Ovary (tissue), 7 donors: ENCODE measurements at regions not wholly inside any gene's neighbourhood (a gene's known extent, or its start where the extent isn't known, plus 50 kb on each side); places are given as distances from the start of the nearest gene placed in this dataset.

Experiments used
- DNase-seq, 5 donors: peaks; one replicate each; pipeline ENCODE4 v3.0.0-alpha.2; 2019 to 2020
- H3K27ac ChIP-seq, 2 donors: fragments of 200-600 bp; one replicate each; pipeline versions ENCODE4 v1.5.1 to v1.8.0; 2019 to 2022
- H3K27me3 ChIP-seq: fragments of 200-600 bp; one replicate; pipeline ENCODE4 v1.8.0; 2022
- H3K36me3 ChIP-seq: fragments of 200-600 bp; sonication (generic); one replicate; pipeline ENCODE4 v1.5.1; 2019
- H3K4me1 ChIP-seq: one replicate; pipeline ENCODE4 v1.8.1; 2013; ENCODE audit warnings: mild to moderate bottlenecking, moderate library complexity; ENCODE audit not compliant: insufficient read depth
- H3K4me3 ChIP-seq: fragments of 200-600 bp; sonication (generic); one replicate; pipeline ENCODE4 v1.5.1; 2017
- H3K9me3 ChIP-seq, 2 donors: fragments of 200-600 bp in 1 of 2; sonication (generic) in 1 of 2; one replicate each; pipeline versions ENCODE4 v1.5.1 to v1.8.1; 2013 to 2019; ENCODE audit warnings: mild to moderate bottlenecking in 1 of 2, moderate library complexity in 1 of 2
- CTCF ChIP-seq, 3 donors: fragments of 450-650 bp in 2 of 3; fragments of 200-600 bp in 1 of 3; IDR thresholded peaks; one replicate each; pipeline versions ENCODE4 v1.5.1 to v1.8.0; 2016 to 2022; ENCODE audit warnings: antibody characterized with exemption in 3 of 3, mild to moderate bottlenecking in 1 of 3
- EP300 ChIP-seq: sonication (generic); formaldehyde crosslinking; IDR thresholded peaks from one replicate; pipeline ENCODE4 v1.6.1; 2017; ENCODE audit warnings: antibody characterized with exemption
- POLR2A ChIP-seq: fragments of 450-650 bp; IDR thresholded peaks from one replicate; pipeline ENCODE4 v1.6.1; 2017; ENCODE audit warnings: antibody characterized with exemption, mild to moderate bottlenecking, moderate library complexity
- WGBS, 3 donors: extraction: QIAGEN DNeasy Blood & Tissue Kit in 1 of 3; methylation state at CpG; one replicate each; pipeline versions ENCODE4 v1.1.5 to v1.1.7; 2013 to 2017; 5-methylcytosine and 5-hydroxymethylcytosine counted together
- intact Hi-C, 4 donors: fragments of 100-400 bp; cut with DNase I; formaldehyde crosslinking; loops; one replicate each; pipeline versions ENCODE4 v1.11.0 to v1.15.1; 2022 to 2023
- donor health status: DM: no; HTN: no; CAD: no; lungs with moderate emphysema.
- donor health status: DM: no; HTN: no; CAD: no.
- donor health status: Bipolar disorder and iron deficiency.
- donor health status: DM: no; HTN: no; CAD: no.
- donor health status: DM: yes; HTN: yes; CAD: no.

GRCh38 chr1:193658081-193658480, 471.7 kb upstream of the B3GALT2 start:
- Histone ChIP-seq H3K9me3 (no peaks in the 10 kb centered on the region), H3K4me3 (no peak overlapping the region), H3K27me3 (no peaks in the 10 kb centered on the region), H3K27ac (no peak overlapping the region), H3K36me3 (no peaks in the 10 kb centered on the region), H3K4me1 (no peaks in the 10 kb centered on the region)
- intact Hi-C loops = no loop called here
- TF ChIP-seq POLR2A (no peak), CTCF (IDR thresholded peaks at IDR 0.05) (no peak), EP300 (no peak)
- DNase-seq = no peak
- WGBS, 3 donors = 76 to 88% (median 78%) methylated on average over 1 of the region's 1 CpG

GRCh38 chr1:193657552-193657951, 471.1 kb upstream of the B3GALT2 start:
- Histone ChIP-seq H3K27ac (no peak overlapping the region), H3K9me3 (no peaks in the 10 kb centered on the region), H3K36me3 (no peaks in the 10 kb centered on the region), H3K4me1 (no peaks in the 10 kb centered on the region), H3K27me3 (no peaks in the 10 kb centered on the region), H3K4me3 (no peak overlapping the region)
- WGBS, 3 donors = 84 to 90% (median 85%) methylated on average over 3 of the region's 3 CpGs
- TF ChIP-seq POLR2A (no peak), EP300 (no peak), CTCF (IDR thresholded peaks at IDR 0.05) (no peak)
- intact Hi-C loops = no loop called here
- no peak for DNase-seq

- Histone ChIP-seq H3K4me1 (no peaks in the 10 kb centered on the region), H3K4me3 (no peak overlapping the region), H3K9me3 (no peaks in the 10 kb centered on the region), H3K27ac (no peak overlapping the region), H3K27me3 (no peaks in the 10 kb centered on the region), H3K36me3 (no peaks in the 10 kb centered on the region)
- TF ChIP-seq POLR2A (no peak), EP300 (no peak), CTCF (IDR thresholded peaks at IDR 0.05) (no peak)
- intact Hi-C loops = no loop called here
- no peak for DNase-seq
- 89 to 92% (median 90%) methylated on average over 2 of the region's 2 CpGs for WGBS, 3 donors
Measured at GRCh38 chr1:193656841-193657240, 470.4 kb upstream of the B3GALT2 start.

DNA sequence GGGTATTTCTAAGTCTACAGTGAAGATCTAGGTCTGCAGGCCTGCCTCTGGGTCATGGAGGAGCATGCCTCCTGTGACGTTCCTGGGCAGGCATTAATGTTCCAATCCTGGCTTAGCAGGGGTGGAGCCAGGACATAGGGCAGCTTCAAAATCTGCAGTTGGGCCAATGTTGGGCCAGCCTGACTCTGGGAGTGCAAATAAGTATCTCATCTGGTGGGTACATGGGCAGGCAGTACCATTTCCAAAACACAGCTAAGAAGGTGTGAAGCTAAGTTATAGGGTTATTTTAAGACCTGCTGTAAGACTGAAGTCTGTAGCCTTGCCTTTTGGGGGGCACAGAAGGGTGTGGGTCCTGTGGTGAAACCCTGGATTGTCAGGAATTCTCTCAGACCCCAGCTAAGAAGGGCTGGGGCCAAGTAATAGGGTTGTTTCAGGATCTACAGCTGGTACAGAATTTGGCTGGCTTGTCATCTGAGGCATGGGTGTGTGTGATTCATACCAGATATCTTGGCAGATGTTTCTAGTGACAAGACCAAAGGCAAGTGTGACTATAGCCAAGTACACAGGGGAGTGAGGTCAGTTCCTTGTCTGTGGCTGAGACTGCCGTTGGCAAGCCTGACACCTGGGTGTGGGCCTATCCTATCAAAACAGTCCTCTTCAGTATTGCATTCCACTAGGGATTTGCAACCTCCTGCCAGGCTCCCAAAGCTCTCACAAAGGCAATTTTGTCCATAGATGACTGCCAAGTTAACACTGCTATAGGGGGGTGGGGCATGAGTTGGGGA, 468.7 kb upstream of the B3GALT2 start:
- WGBS, 3 donors = 77 to 88% (median 84%) methylated on average over 2 of the region's 2 CpGs
- intact Hi-C loops = no loop called here
- no peak overlapping the region for H3K4me3 ChIP-seq
- no peak for DNase-seq
- H3K9me3 ChIP-seq = no peaks in the 10 kb centered on the region
- H3K36me3 ChIP-seq = no peaks in the 10 kb centered on the region
- no peak overlapping the region for H3K27ac ChIP-seq
- no peaks in the 10 kb centered on the region for H3K4me1 ChIP-seq
- H3K27me3 ChIP-seq = no peaks in the 10 kb centered on the region
- no peak for TF ChIP-seq CTCF (IDR thresholded peaks at IDR 0.05)
